ENCODE measurements at regions not wholly inside any gene's neighbourhood (a gene's known extent, or its start where the extent isn't known, plus 50 kb on each side); places are given as distances from the start of the nearest gene placed in this dataset.

DNA sequence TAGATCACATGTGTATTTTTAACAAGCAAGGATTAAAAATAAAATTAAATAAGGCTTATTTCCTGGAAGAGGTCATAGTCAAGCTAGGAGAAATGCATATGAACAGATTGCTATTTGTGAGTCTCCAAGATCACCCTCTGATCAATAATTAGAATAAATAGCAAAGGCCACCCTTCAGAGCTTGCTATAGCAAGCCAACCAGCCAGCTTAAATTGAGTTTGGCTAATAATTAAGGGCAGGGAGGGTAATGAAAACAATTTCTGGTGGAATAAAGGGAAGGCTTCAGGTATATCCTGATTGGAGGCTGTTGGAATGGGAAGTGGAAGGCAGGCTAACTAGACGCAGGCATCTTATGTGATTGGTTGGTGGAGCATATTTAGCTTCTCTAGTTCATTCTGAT lies 403.5 kb downstream of the ARL4A start:
- no TSS peak for BruUV-seq (replicated peaks)
- Histone ChIP-seq H3K27me3 (ENCODE audit: control insufficient read depth in 2 of 2, insufficient read depth in 2 of 2, low read length in 2 of 2) (no peaks in the 10 kb centered on the region), H3K9me3 (replicated peaks; ENCODE audit: control insufficient read depth, insufficient read depth, low read length) (no peaks in the 10 kb centered on the region), H2AFZ (ENCODE audit: low read depth, low read length) (no peak overlapping the region), H3K79me2 (ENCODE audit: control insufficient read depth, insufficient read depth, low read length) (no peaks in the 10 kb centered on the region), H3K4me1 (ENCODE audit: control insufficient read depth, extremely low read depth, insufficient read depth, low read length) (peaks cover 16% of the 10 kb centered on the region), H3K36me3 (ENCODE audit: control insufficient read depth in 2 of 2, extremely low read depth in 1 of 2, insufficient read depth in 2 of 2, low read length in 2 of 2) (no peaks in the 10 kb centered on the region), H3K9me1 (replicated peaks; ENCODE audit: control insufficient read depth, extremely low read depth, insufficient read depth, low read length) (no peaks in the 10 kb centered on the region), H3K9ac (replicated peaks; ENCODE audit: extremely low read depth, insufficient read depth, low read length) (no peak overlapping the region), H4K20me1 (replicated peaks; ENCODE audit: control insufficient read depth, extremely low read depth, insufficient read depth, low read length) (no peaks in the 10 kb centered on the region), H3K4me2 (ENCODE audit: insufficient read depth, low read length) (no peak overlapping the region), H3K4me3 (replicated peaks in 1 of 3; ENCODE audit: insufficient read depth in 1 of 3, low read depth in 1 of 3, low read length in 3 of 3) (no peak overlapping the region), H3K27ac (ENCODE audit: insufficient read depth, low read depth, low read length) (no peak overlapping the region)
- FAIRE-seq: no peak
- DNase-seq (ENCODE audit: low read depth, low spot score): no peak
- ChIA-PET POLR2A (no interaction called here), CTCF (interaction anchor here (3.7 kb wide), 1 partner anchor 404 kb away, joined by 15 read pairs; the partner anchor contains the start of gene ARL4A)
- intact Hi-C loops (cut with micrococcal nuclease): no loop called here
- dilution Hi-C loops (cut with MboI; ENCODE audit: extremely low pct_ligation_motif_present, low sequenced_read_pairs): no loop called here
- TF ChIP-seq GATA2 (IDR thresholded peaks at IDR 0.05; ENCODE audit: insufficient read depth, insufficient read length, low read depth, low read length): no peak
- no peak for TF ChIP-seq EZH2 (IDR thresholded peaks at IDR 0.05; ENCODE audit: borderline replicate concordance, low read depth, low read length, severe bottlenecking)
- no peak for TF ChIP-seq MYC (IDR thresholded peaks at IDR 0.05; ENCODE audit: low read depth, low read length)
- TF ChIP-seq, protein P1, sequence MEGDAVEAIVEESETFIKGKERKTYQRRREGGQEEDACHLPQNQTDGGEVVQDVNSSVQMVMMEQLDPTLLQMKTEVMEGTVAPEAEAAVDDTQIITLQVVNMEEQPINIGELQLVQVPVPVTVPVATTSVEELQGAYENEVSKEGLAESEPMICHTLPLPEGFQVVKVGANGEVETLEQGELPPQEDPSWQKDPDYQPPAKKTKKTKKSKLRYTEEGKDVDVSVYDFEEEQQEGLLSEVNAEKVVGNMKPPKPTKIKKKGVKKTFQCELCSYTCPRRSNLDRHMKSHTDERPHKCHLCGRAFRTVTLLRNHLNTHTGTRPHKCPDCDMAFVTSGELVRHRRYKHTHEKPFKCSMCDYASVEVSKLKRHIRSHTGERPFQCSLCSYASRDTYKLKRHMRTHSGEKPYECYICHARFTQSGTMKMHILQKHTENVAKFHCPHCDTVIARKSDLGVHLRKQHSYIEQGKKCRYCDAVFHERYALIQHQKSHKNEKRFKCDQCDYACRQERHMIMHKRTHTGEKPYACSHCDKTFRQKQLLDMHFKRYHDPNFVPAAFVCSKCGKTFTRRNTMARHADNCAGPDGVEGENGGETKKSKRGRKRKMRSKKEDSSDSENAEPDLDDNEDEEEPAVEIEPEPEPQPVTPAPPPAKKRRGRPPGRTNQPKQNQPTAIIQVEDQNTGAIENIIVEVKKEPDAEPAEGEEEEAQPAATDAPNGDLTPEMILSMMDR (IDR thresholded peaks at IDR 0.05; ENCODE audit: extremely low read depth in 1 of 2, insufficient read depth in 1 of 2, low read depth in 1 of 2, low read length in 2 of 2): no peak
- no peak for TF ChIP-seq POLR2AphosphoS5 (IDR thresholded peaks at IDR 0.05; ENCODE audit: insufficient read depth, low read depth, low read length)
- no peak for TF ChIP-seq POLR2A (IDR thresholded peaks at IDR 0.05; ENCODE audit: low read depth, low read length)
- no peak for TF ChIP-seq FOS (IDR thresholded peaks at IDR 0.05; ENCODE audit: borderline replicate concordance, insufficient read depth, low read length)
- TF ChIP-seq, protein P2, sequence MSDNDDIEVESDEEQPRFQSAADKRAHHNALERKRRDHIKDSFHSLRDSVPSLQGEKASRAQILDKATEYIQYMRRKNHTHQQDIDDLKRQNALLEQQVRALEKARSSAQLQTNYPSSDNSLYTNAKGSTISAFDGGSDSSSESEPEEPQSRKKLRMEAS (IDR thresholded peaks at IDR 0.05; ENCODE audit: insufficient read depth, insufficient read length): no peak
- no peak for TF ChIP-seq JUN (IDR thresholded peaks at IDR 0.05; ENCODE audit: borderline replicate concordance, insufficient read depth, insufficient read length, low read depth)

Data from endothelial cell of umbilical vein (primary cell).